ENCODE measurements at regions not wholly inside any gene's neighbourhood (a gene's known extent, or its start where the extent isn't known, plus 50 kb on each side); places are given as distances from the start of the nearest gene placed in this dataset.

GRCh38 chr4:186958726-186959350, 235.2 kb upstream of the FAT1 start:
- Histone ChIP-seq H3K4me2 (replicated peaks; ENCODE audit: extremely low read depth, low read length, poor library complexity, severe bottlenecking) (no peak overlapping the region), H3K4me3 (replicated peaks in 1 of 3; ENCODE audit: low read depth in 2 of 3, low read length in 3 of 3) (no peak overlapping the region), H3K9ac (ENCODE audit: insufficient read depth, low read length, poor library complexity, severe bottlenecking) (no peak overlapping the region), H3K4me1 (ENCODE audit: control insufficient read depth in 1 of 2, insufficient read depth in 2 of 2, low read length in 2 of 2) (no peaks in the 10 kb centered on the region), H3K9me3 (replicated peaks in 1 of 2; ENCODE audit: control insufficient read depth in 1 of 2, insufficient read depth in 1 of 2, low read length in 2 of 2) (peaks cover 5 to 8% of the 10 kb centered on the region in 2 donors), H3K27me3 (ENCODE audit: control insufficient read depth in 2 of 2, insufficient read depth in 2 of 2, low read length in 2 of 2) (no peaks in the 10 kb centered on the region), H3K36me3 (replicated peaks in 1 of 2; ENCODE audit: control insufficient read depth in 1 of 2, insufficient read depth in 2 of 2, low read length in 2 of 2) (no peaks in the 10 kb centered on the region), H3K79me2 (ENCODE audit: insufficient read depth, low read length) (no peaks in the 10 kb centered on the region), H3K27ac (ENCODE audit: low read depth in 1 of 2, low read length in 2 of 2) (no peak overlapping the region), H2AFZ (ENCODE audit: insufficient read depth, low read depth, low read length, poor library complexity, severe bottlenecking) (no peak overlapping the region), H4K20me1 (ENCODE audit: insufficient read depth, low read length) (no peaks in the 10 kb centered on the region)
- Mint-ChIP-seq H3K9me3 (peaks cover 2 to 30% (median 14%) of the 10 kb centered on the region in 7 donors), H3K4me3 (no peak overlapping the region), H3K4me1 (no peaks in the 10 kb centered on the region), H3K27ac (no peak overlapping the region), H3K36me3 (no peaks in the 10 kb centered on the region), H3K27me3 (ENCODE audit: low read depth in 3 of 3) (no peaks in the 10 kb centered on the region)
- no peak for DNase-seq
- no peak for TF ChIP-seq CTCF (IDR thresholded peaks at IDR 0.05)
- intact Hi-C loops (cut with micrococcal nuclease), result no loop called here
- 70% methylated on average over 7 of the region's 9 CpGs for WGBS (ENCODE audit: insufficient coverage)

GRCh38 chr4:186979961-186980745, 256.5 kb upstream of the FAT1 start:
- Histone ChIP-seq H4K20me1 (ENCODE audit: insufficient read depth, low read length) (no peaks in the 10 kb centered on the region), H3K4me2 (replicated peaks; ENCODE audit: extremely low read depth, low read length, poor library complexity, severe bottlenecking) (no peak overlapping the region), H2AFZ (ENCODE audit: insufficient read depth, low read depth, low read length, poor library complexity, severe bottlenecking) (no peak overlapping the region), H3K4me1 (ENCODE audit: control insufficient read depth in 1 of 2, insufficient read depth in 2 of 2, low read length in 2 of 2) (no peaks in the 10 kb centered on the region), H3K36me3 (replicated peaks in 1 of 2; ENCODE audit: control insufficient read depth in 1 of 2, insufficient read depth in 2 of 2, low read length in 2 of 2) (no peaks in the 10 kb centered on the region), H3K4me3 (replicated peaks in 1 of 3; ENCODE audit: low read depth in 2 of 3, low read length in 3 of 3) (no peak overlapping the region), H3K27ac (ENCODE audit: low read depth in 1 of 2, low read length in 2 of 2) (no peak overlapping the region), H3K79me2 (ENCODE audit: insufficient read depth, low read length) (no peaks in the 10 kb centered on the region), H3K27me3 (ENCODE audit: control insufficient read depth in 2 of 2, insufficient read depth in 2 of 2, low read length in 2 of 2) (no peaks in the 10 kb centered on the region), H3K9ac (ENCODE audit: insufficient read depth, low read length, poor library complexity, severe bottlenecking) (no peak overlapping the region), H3K9me3 (replicated peaks in 1 of 2; ENCODE audit: control insufficient read depth in 1 of 2, insufficient read depth in 1 of 2, low read length in 2 of 2) (peaks cover 10 to 15% of the 10 kb centered on the region in 2 donors)
- Mint-ChIP-seq H3K27me3 (ENCODE audit: low read depth in 3 of 3) (no peaks in the 10 kb centered on the region), H3K27ac (no peak overlapping the region), H3K9me3 (peaks cover 3 to 10% (median 7%) of the 10 kb centered on the region in 7 donors), H3K4me1 (no peaks in the 10 kb centered on the region), H3K36me3 (no peaks in the 10 kb centered on the region), H3K4me3 (no peak overlapping the region)
- 73% methylated on average over 5 of the region's 12 CpGs for WGBS (ENCODE audit: insufficient coverage)
- DNase-seq, result no peak
- intact Hi-C loops (cut with micrococcal nuclease), result no loop called here
- TF ChIP-seq CTCF (IDR thresholded peaks at IDR 0.05), result no peak
